GM12891 (cell line): ENCODE measurements at regions not wholly inside any gene's neighbourhood (a gene's known extent, or its start where the extent isn't known, plus 50 kb on each side); places are given as distances from the start of the nearest gene placed in this dataset.
"Not testable (repeated sequence)": the region's sequence is repeated elsewhere in the genome, so short reads cannot be mapped to it uniquely, and the experiment has no call there.

ENCODE experiments used
- POLR2A ChIP-seq: IDR thresholded peaks from 2 replicates; pipeline ENCODE4 v1.6.1; 2011; ENCODE audit warnings: low read depth, low read length, control low read depth
- TAF1 ChIP-seq: IDR thresholded peaks from 2 replicates; pipeline ENCODE4 v1.6.1; 2011; ENCODE audit warnings: low read depth, low read length, control low read depth

GRCh38 chr16:29607428-29607823 lies 55.6 kb upstream of the SPN start:
- TF ChIP-seq POLR2A, TAF1: not testable (repeated sequence)
